PC-9 (cell line): ENCODE measurements at regions not wholly inside any gene's neighbourhood (a gene's known extent, or its start where the extent isn't known, plus 50 kb on each side); places are given as distances from the start of the nearest gene placed in this dataset.

Experiments used
- BruUV-seq: library from RNA; stranded (reverse); fragments of 400-500 nt; replicated peaks from 2 replicates; lab custom pipeline; 2021; lab: Mats Ljungman, UMichigan
- CTCF ChIA-PET: fragments of 300-600 bp; sonication (Branson Sonifier 250); formaldehyde crosslinking; loops from one replicate; lab custom pipeline; 2022; ENCODE audit warnings: antibody characterized with exemption; lab: Charles Lee
- POLR2A ChIA-PET: fragments of 300-600 bp; sonication (Branson Sonifier 250); formaldehyde crosslinking; loops from one replicate; lab custom pipeline; 2022; ENCODE audit warnings: antibody characterized with exemption; ENCODE audit not compliant: unreplicated experiment; lab: Charles Lee
- DNase-seq, 2 experiments: peaks; one replicate each; pipeline versions ENCODE4 v3.0.0 to v3.0.0-alpha.2; 2015 to 2022; ENCODE audit warnings: mixed read lengths in 1 of 2
- H2AFZ ChIP-seq: fragments of 200-600 bp; sonication (generic); 2 replicates; pipeline ENCODE4 v1.8.1; 2017; ENCODE audit warnings: antibody characterized with exemption
- H3F3A ChIP-seq: fragments of 200-600 bp; sonication (generic); 2 replicates; pipeline ENCODE4 v1.8.1; 2017; ENCODE audit warnings: antibody characterized with exemption, mild to moderate bottlenecking, low read depth; ENCODE audit not compliant: insufficient read depth
- H3K27ac ChIP-seq: fragments of 200-600 bp; sonication (generic); 2 replicates; pipeline ENCODE4 v1.6.1; 2016; ENCODE audit warnings: mixed run types
- H3K27me3 ChIP-seq: fragments of 200-600 bp; sonication (generic); 2 replicates; pipeline ENCODE4 v1.6.1; 2016; ENCODE audit warnings: low read depth, mixed run types; ENCODE audit not compliant: insufficient read depth
- H3K36me3 ChIP-seq: fragments of 200-600 bp; sonication (generic); 2 replicates; pipeline ENCODE4 v1.6.1; 2016; ENCODE audit warnings: low read depth, mixed run types
- H3K4me1 ChIP-seq: fragments of 200-600 bp; sonication (generic); replicated peaks from 2 replicates; pipeline ENCODE4 v1.6.1; 2016; ENCODE audit warnings: mixed run types; ENCODE audit not compliant: insufficient read depth
- H3K4me2 ChIP-seq: fragments of 200-600 bp; sonication (generic); 2 replicates; pipeline ENCODE4 v1.6.1; 2017; ENCODE audit warnings: mixed run types
- H3K4me3 ChIP-seq: fragments of 200-600 bp; sonication (generic); 2 replicates; pipeline ENCODE4 v1.6.1; 2016; ENCODE audit warnings: mixed run types
- H3K79me2 ChIP-seq: fragments of 200-600 bp; sonication (generic); 2 replicates; pipeline ENCODE4 v1.6.1; 2017; ENCODE audit warnings: low read depth, mixed run types
- H3K9me2 ChIP-seq: fragments of 200-600 bp; sonication (generic); 2 replicates; pipeline ENCODE4 v1.8.1; 2017; ENCODE audit warnings: mild to moderate bottlenecking; ENCODE audit not compliant: insufficient read depth
- H3K9me3 ChIP-seq: fragments of 200-600 bp; sonication (generic); 2 replicates; pipeline ENCODE4 v1.8.1; 2016; ENCODE audit warnings: low read depth; ENCODE audit not compliant: insufficient read depth
- H4K20me1 ChIP-seq: fragments of 200-600 bp; sonication (generic); 2 replicates; pipeline ENCODE4 v1.8.1; 2017; ENCODE audit not compliant: insufficient read depth
- EZH2 ChIP-seq: fragments of 200-600 bp; sonication (generic); IDR thresholded peaks from 2 replicates; pipeline ENCODE4 v1.8.0; 2017; ENCODE audit warnings: antibody characterized with exemption, low read depth
- intact Hi-C: fragments of 100-400 bp; cut with micrococcal nuclease; formaldehyde crosslinking; loops from one replicate; pipeline ENCODE4 v1.10.0; 2022; ENCODE audit not compliant: unreplicated experiment
- TF ChIP-seq, protein P1 (sequence below): fragments of 200-600 bp; sonication (generic); conservative IDR thresholded peaks from 2 replicates; pipeline ENCODE4 v1.6.1; 2017; ENCODE audit warnings: mixed run types, antibody characterized with exemption, mild to moderate bottlenecking, moderate library complexity

DNA sequence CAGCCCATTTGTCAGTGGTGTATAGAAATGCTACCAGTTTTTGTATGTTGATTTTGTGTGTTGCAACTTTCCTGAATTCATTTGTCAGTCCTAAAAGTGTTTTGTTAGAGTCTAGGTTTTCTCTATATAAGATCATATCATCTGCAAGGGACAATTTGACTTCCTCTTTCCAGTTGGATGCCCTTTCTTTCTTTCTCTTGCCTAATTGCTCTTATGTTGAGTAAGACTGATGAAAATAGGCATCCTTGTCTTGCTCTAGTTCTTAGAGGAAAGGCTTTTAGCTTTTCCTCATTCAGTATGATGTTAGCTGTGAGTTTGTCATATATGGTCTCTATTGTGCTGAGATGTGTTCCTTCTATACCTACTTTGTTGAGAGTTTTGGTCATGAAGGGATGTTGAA lies 161.7 kb upstream of the TPK1 start:
- BruUV-seq = no TSS peak
- H4K20me1 ChIP-seq = no peaks in the 10 kb centered on the region
- H3K4me3 ChIP-seq = no peak overlapping the region
- DNase-seq = no peak
- no peak overlapping the region for H2AFZ ChIP-seq
- H3F3A ChIP-seq = no peaks in the 10 kb centered on the region
- intact Hi-C loops = no loop called here
- TF ChIP-seq, protein P1, sequence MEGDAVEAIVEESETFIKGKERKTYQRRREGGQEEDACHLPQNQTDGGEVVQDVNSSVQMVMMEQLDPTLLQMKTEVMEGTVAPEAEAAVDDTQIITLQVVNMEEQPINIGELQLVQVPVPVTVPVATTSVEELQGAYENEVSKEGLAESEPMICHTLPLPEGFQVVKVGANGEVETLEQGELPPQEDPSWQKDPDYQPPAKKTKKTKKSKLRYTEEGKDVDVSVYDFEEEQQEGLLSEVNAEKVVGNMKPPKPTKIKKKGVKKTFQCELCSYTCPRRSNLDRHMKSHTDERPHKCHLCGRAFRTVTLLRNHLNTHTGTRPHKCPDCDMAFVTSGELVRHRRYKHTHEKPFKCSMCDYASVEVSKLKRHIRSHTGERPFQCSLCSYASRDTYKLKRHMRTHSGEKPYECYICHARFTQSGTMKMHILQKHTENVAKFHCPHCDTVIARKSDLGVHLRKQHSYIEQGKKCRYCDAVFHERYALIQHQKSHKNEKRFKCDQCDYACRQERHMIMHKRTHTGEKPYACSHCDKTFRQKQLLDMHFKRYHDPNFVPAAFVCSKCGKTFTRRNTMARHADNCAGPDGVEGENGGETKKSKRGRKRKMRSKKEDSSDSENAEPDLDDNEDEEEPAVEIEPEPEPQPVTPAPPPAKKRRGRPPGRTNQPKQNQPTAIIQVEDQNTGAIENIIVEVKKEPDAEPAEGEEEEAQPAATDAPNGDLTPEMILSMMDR = no peak
- no peak for TF ChIP-seq EZH2
- no peaks in the 10 kb centered on the region for H3K79me2 ChIP-seq
- H3K4me2 ChIP-seq = no peak overlapping the region
- no peaks in the 10 kb centered on the region for H3K4me1 ChIP-seq
- no peaks in the 10 kb centered on the region for H3K36me3 ChIP-seq
- 0 out of 2 replicates have a peak, but pooled peaks cover 3% of the 10 kb centered on the region for H3K9me3 ChIP-seq
- H3K27ac ChIP-seq = no peak overlapping the region
- H3K27me3 ChIP-seq = no peaks in the 10 kb centered on the region
- H3K9me2 ChIP-seq = no peaks in the 10 kb centered on the region
- CTCF ChIA-PET = no interaction called here
- POLR2A ChIA-PET = no interaction called here

GRCh38 chr7:144995495-144995894 lies 159.6 kb upstream of the TPK1 start:
- Histone ChIP-seq H2AFZ (no peak overlapping the region), H3K9me3 (0 out of 2 replicates have a peak, but pooled peaks cover 3% of the 10 kb centered on the region), H3K9me2 (no peaks in the 10 kb centered on the region), H3K27ac (no peak overlapping the region), H3K36me3 (no peaks in the 10 kb centered on the region), H3K27me3 (no peaks in the 10 kb centered on the region), H3K4me3 (no peak overlapping the region), H3K79me2 (no peaks in the 10 kb centered on the region), H3F3A (no peaks in the 10 kb centered on the region), H4K20me1 (no peaks in the 10 kb centered on the region), H3K4me1 (no peaks in the 10 kb centered on the region), H3K4me2 (no peak overlapping the region)
- CTCF ChIA-PET = no interaction called here
- POLR2A ChIA-PET = no interaction called here
- no peak for DNase-seq
- no TSS peak for BruUV-seq
- intact Hi-C loops = no loop called here
- TF ChIP-seq, protein P1 = no peak
- TF ChIP-seq EZH2 = no peak

- no peak overlapping the region for H3K4me3 ChIP-seq
- no peaks in the 10 kb centered on the region for H3F3A ChIP-seq
- ChIA-PET POLR2A (no interaction called here), CTCF (no interaction called here)
- no peak overlapping the region for H3K4me2 ChIP-seq
- no TSS peak for BruUV-seq
- H3K27ac ChIP-seq = no peak overlapping the region
- no peak overlapping the region for H2AFZ ChIP-seq
- intact Hi-C loops = no loop called here
- H3K4me1 ChIP-seq = no peaks in the 10 kb centered on the region
- DNase-seq = no peak
- no peaks in the 10 kb centered on the region for H3K27me3 ChIP-seq
- H3K9me2 ChIP-seq = no peaks in the 10 kb centered on the region
- TF ChIP-seq EZH2 = no peak
- TF ChIP-seq, protein P1 = no peak
- no peaks in the 10 kb centered on the region for H3K9me3 ChIP-seq
- no peaks in the 10 kb centered on the region for H3K79me2 ChIP-seq
- H4K20me1 ChIP-seq = no peaks in the 10 kb centered on the region
- no peaks in the 10 kb centered on the region for H3K36me3 ChIP-seq
Observed at GRCh38 chr7:144991041-144991440, 155.2 kb upstream of the TPK1 start.
